CD4-positive, alpha-beta memory T cell (primary cell): ENCODE measurements at regions not wholly inside any gene's neighbourhood (a gene's known extent, or its start where the extent isn't known, plus 50 kb on each side); places are given as distances from the start of the nearest gene placed in this dataset.

Source experiments
- CTCF ChIA-PET: fragments of 350-600 bp; sonication (Branson Sonifier 250); formaldehyde crosslinking; loops from one replicate; lab custom pipeline; 2021; ENCODE audit warnings: inconsistent platforms; ENCODE audit not compliant: partially characterized antibody; lab: Charles Lee
- POLR2A ChIA-PET: fragments of 350-600 bp; sonication (Branson Sonifier 250); formaldehyde crosslinking; loops from one replicate; lab custom pipeline; 2021; ENCODE audit not compliant: partially characterized antibody; lab: Charles Lee
- DNase-seq, 5 donors: peaks; one replicate each; pipeline versions ENCODE4 v3.0.0 to v3.0.0-alpha.2; 2020 to 2022; ENCODE audit warnings: mixed read lengths in 1 of 5
- H3K27ac ChIP-seq: one replicate; pipeline ENCODE4 v1.7.0; 2013; ENCODE audit warnings: low read depth, low read length
- H3K27me3 ChIP-seq: 2 replicates; pipeline ENCODE4 v1.7.0; 2013; ENCODE audit warnings: mild to moderate bottlenecking, low read length, moderate library complexity; ENCODE audit not compliant: insufficient read depth
- H3K36me3 ChIP-seq: 2 replicates; pipeline ENCODE4 v1.7.0; 2013; ENCODE audit warnings: mild to moderate bottlenecking, low read length, moderate library complexity; ENCODE audit not compliant: insufficient read depth
- H3K4me1 ChIP-seq: 2 replicates; pipeline ENCODE4 v1.7.0; 2013; ENCODE audit warnings: mild to moderate bottlenecking, low read length, moderate library complexity; ENCODE audit not compliant: insufficient read depth
- H3K4me3 ChIP-seq, 2 donors: one replicate each; pipeline ENCODE4 v1.7.0; 2013; ENCODE audit warnings: low read length in 2 of 2, mild to moderate bottlenecking in 1 of 2
- H3K9me3 ChIP-seq, 2 donors: one replicate each; pipeline ENCODE4 v1.7.0; 2013; ENCODE audit warnings: low read length in 2 of 2, control low read depth in 1 of 2; ENCODE audit not compliant: control insufficient read depth in 1 of 2
- H3K27ac Mint-ChIP-seq, 7 donors: one replicate each; pipeline ENCODE4 v1.8.0; 2020 to 2021; ENCODE audit warnings: mixed read lengths in 7 of 7, mild to moderate bottlenecking in 6 of 7, inconsistent platforms in 3 of 7, moderate library complexity in 3 of 7
- H3K27me3 Mint-ChIP-seq, 2 donors: one replicate each; pipeline ENCODE4 v1.8.0; 2020 to 2021; ENCODE audit warnings: mixed read lengths in 2 of 2
- H3K36me3 Mint-ChIP-seq, 2 donors: one replicate each; pipeline ENCODE4 v1.8.0; 2020 to 2021; ENCODE audit warnings: mixed read lengths in 2 of 2, inconsistent platforms in 1 of 2, mild to moderate bottlenecking in 1 of 2
- H3K4me1 Mint-ChIP-seq, 4 donors: one replicate each; pipeline ENCODE4 v1.8.0; 2020 to 2021; ENCODE audit warnings: mixed read lengths in 4 of 4, mild to moderate bottlenecking in 1 of 4
- H3K4me3 Mint-ChIP-seq, 8 donors: one replicate each; pipeline ENCODE4 v1.8.0; 2020 to 2021; ENCODE audit warnings: mixed read lengths in 8 of 8, mild to moderate bottlenecking in 7 of 8, moderate library complexity in 6 of 8, inconsistent platforms in 3 of 8
- H3K9me3 Mint-ChIP-seq, 8 donors: one replicate each; pipeline ENCODE4 v1.8.0; 2020 to 2021; ENCODE audit warnings: mixed read lengths in 8 of 8, mild to moderate bottlenecking in 5 of 8, inconsistent platforms in 3 of 8, moderate library complexity in 1 of 8
- intact Hi-C: fragments of 100-400 bp; cut with micrococcal nuclease; formaldehyde crosslinking; loops from one replicate; pipeline ENCODE4 v1.15.1; 2023

GRCh38 chr22:48856308-48856615, 971.4 kb downstream of the BRD1 start:
- H3K36me3 ChIP-seq, result no peaks in the 10 kb centered on the region
- H3K36me3 Mint-ChIP-seq, result no peaks in the 10 kb centered on the region
- no peaks in the 10 kb centered on the region for H3K27me3 ChIP-seq
- H3K9me3 Mint-ChIP-seq, result peaks cover 0 to 4% (median 0%) of the 10 kb centered on the region in 8 donors
- DNase-seq, result no peak
- H3K27ac ChIP-seq, result no peak overlapping the region
- no peaks in the 10 kb centered on the region for H3K9me3 ChIP-seq
- no peaks in the 10 kb centered on the region for H3K4me1 Mint-ChIP-seq
- no peak overlapping the region for H3K4me3 ChIP-seq
- H3K27ac Mint-ChIP-seq, result no peak overlapping the region
- intact Hi-C loops, result no loop called here
- H3K4me3 Mint-ChIP-seq, result no peak overlapping the region
- no peaks in the 10 kb centered on the region for H3K4me1 ChIP-seq
- POLR2A ChIA-PET, result no interaction called here
- H3K27me3 Mint-ChIP-seq, result peaks cover 0 to 2% of the 10 kb centered on the region in 2 donors
- CTCF ChIA-PET, result no interaction called here

GRCh38 chr22:48855593-48856307, 971.9 kb downstream of the BRD1 start:
- ChIA-PET POLR2A (no interaction called here), CTCF (no interaction called here)
- Mint-ChIP-seq H3K27me3 (peaks cover 0 to 2% of the 10 kb centered on the region in 2 donors), H3K27ac (no peak overlapping the region), H3K4me3 (no peak overlapping the region), H3K4me1 (no peaks in the 10 kb centered on the region), H3K9me3 (peaks cover 0 to 4% (median 0%) of the 10 kb centered on the region in 8 donors), H3K36me3 (no peaks in the 10 kb centered on the region)
- Histone ChIP-seq H3K9me3 (no peaks in the 10 kb centered on the region), H3K4me1 (no peaks in the 10 kb centered on the region), H3K27ac (no peak overlapping the region), H3K36me3 (no peaks in the 10 kb centered on the region), H3K27me3 (no peaks in the 10 kb centered on the region), H3K4me3 (no peak overlapping the region)
- intact Hi-C loops, result no loop called here
- DNase-seq, result no peak

GRCh38 chr22:48855013-48855412, 972.7 kb downstream of the BRD1 start:
- no peaks in the 10 kb centered on the region for H3K36me3 ChIP-seq
- no peaks in the 10 kb centered on the region for H3K27me3 ChIP-seq
- H3K27me3 Mint-ChIP-seq, result peaks cover 0 to 2% of the 10 kb centered on the region in 2 donors
- ChIA-PET CTCF (no interaction called here), POLR2A (no interaction called here)
- H3K4me3 Mint-ChIP-seq, result no peak overlapping the region
- no peaks in the 10 kb centered on the region for H3K9me3 ChIP-seq
- H3K4me1 Mint-ChIP-seq, result no peaks in the 10 kb centered on the region
- no peak overlapping the region for H3K27ac Mint-ChIP-seq
- no peaks in the 10 kb centered on the region for H3K36me3 Mint-ChIP-seq
- H3K4me3 ChIP-seq, result no peak overlapping the region
- peaks cover 0 to 4% (median 0%) of the 10 kb centered on the region in 8 donors for H3K9me3 Mint-ChIP-seq
- no peaks in the 10 kb centered on the region for H3K4me1 ChIP-seq
- no peak for DNase-seq
- intact Hi-C loops, result no loop called here
- no peak overlapping the region for H3K27ac ChIP-seq

GRCh38 chr22:48853627-48854240, 973.9 kb downstream of the BRD1 start:
- CTCF ChIA-PET, result no interaction called here
- DNase-seq, result no peak
- no peak overlapping the region for H3K4me3 ChIP-seq
- POLR2A ChIA-PET, result no interaction called here
- no peaks in the 10 kb centered on the region for H3K36me3 ChIP-seq
- no peaks in the 10 kb centered on the region for H3K4me1 ChIP-seq
- no peaks in the 10 kb centered on the region for H3K27me3 ChIP-seq
- Mint-ChIP-seq H3K36me3 (no peaks in the 10 kb centered on the region), H3K27me3 (peaks cover 2% of the 10 kb centered on the region in 2 donors), H3K9me3 (peaks cover 0 to 5% (median 0%) of the 10 kb centered on the region in 8 donors), H3K4me1 (peaks cover 0 to 1% (median 0%) of the 10 kb centered on the region in 4 donors), H3K27ac (no peak overlapping the region), H3K4me3 (no peak overlapping the region)
- no peaks in the 10 kb centered on the region for H3K9me3 ChIP-seq
- intact Hi-C loops, result no loop called here
- no peak overlapping the region for H3K27ac ChIP-seq

- H3K27ac ChIP-seq, result no peak overlapping the region
- ChIA-PET POLR2A (no interaction called here), CTCF (no interaction called here)
- no peak for DNase-seq
- no peak overlapping the region for H3K27ac Mint-ChIP-seq
- intact Hi-C loops, result no loop called here
- no peaks in the 10 kb centered on the region for H3K4me1 ChIP-seq
- peaks cover 0 to 1% (median 0%) of the 10 kb centered on the region in 4 donors for H3K4me1 Mint-ChIP-seq
- H3K36me3 Mint-ChIP-seq, result no peaks in the 10 kb centered on the region
- no peaks in the 10 kb centered on the region for H3K36me3 ChIP-seq
- no peak overlapping the region for H3K4me3 ChIP-seq
- peaks cover 0 to 4% (median 0%) of the 10 kb centered on the region in 8 donors for H3K9me3 Mint-ChIP-seq
- no peak overlapping the region for H3K4me3 Mint-ChIP-seq
- H3K27me3 ChIP-seq, result no peaks in the 10 kb centered on the region
- H3K27me3 Mint-ChIP-seq, result peaks cover 2 to 5% of the 10 kb centered on the region in 2 donors
- no peaks in the 10 kb centered on the region for H3K9me3 ChIP-seq
Observed at GRCh38 chr22:48851933-48852549, 975.6 kb downstream of the BRD1 start.

GRCh38 chr22:48850658-48851287, 976.9 kb downstream of the BRD1 start:
- H3K9me3 Mint-ChIP-seq, result peaks cover 0 to 4% (median 0%) of the 10 kb centered on the region in 8 donors
- no peaks in the 10 kb centered on the region for H3K36me3 Mint-ChIP-seq
- no peaks in the 10 kb centered on the region for H3K9me3 ChIP-seq
- H3K27ac ChIP-seq, result no peak overlapping the region
- H3K27me3 ChIP-seq, result no peaks in the 10 kb centered on the region
- H3K4me1 ChIP-seq, result no peaks in the 10 kb centered on the region
- no peak overlapping the region for H3K27ac Mint-ChIP-seq
- CTCF ChIA-PET, result no interaction called here
- no peaks in the 10 kb centered on the region for H3K36me3 ChIP-seq
- H3K4me1 Mint-ChIP-seq, result peaks cover 0 to 1% (median 0%) of the 10 kb centered on the region in 4 donors
- DNase-seq, result no peak
- H3K4me3 ChIP-seq, result no peak overlapping the region
- intact Hi-C loops, result no loop called here
- peaks cover 2 to 7% of the 10 kb centered on the region in 2 donors for H3K27me3 Mint-ChIP-seq
- no peak overlapping the region for H3K4me3 Mint-ChIP-seq
- POLR2A ChIA-PET, result no interaction called here

GRCh38 chr22:48849963-48850657, 977.6 kb downstream of the BRD1 start:
- no peak overlapping the region for H3K4me3 Mint-ChIP-seq
- Histone ChIP-seq H3K27me3 (no peaks in the 10 kb centered on the region), H3K4me3 (no peak overlapping the region), H3K27ac (no peak overlapping the region), H3K9me3 (no peaks in the 10 kb centered on the region), H3K4me1 (no peaks in the 10 kb centered on the region), H3K36me3 (no peaks in the 10 kb centered on the region)
- no peak overlapping the region for H3K27ac Mint-ChIP-seq
- peaks cover 0 to 2% (median 0%) of the 10 kb centered on the region in 8 donors for H3K9me3 Mint-ChIP-seq
- H3K27me3 Mint-ChIP-seq, result peaks cover 0 to 7% of the 10 kb centered on the region in 2 donors
- ChIA-PET CTCF (no interaction called here), POLR2A (no interaction called here)
- H3K36me3 Mint-ChIP-seq, result no peaks in the 10 kb centered on the region
- intact Hi-C loops, result no loop called here
- DNase-seq, result no peak
- peaks cover 0 to 1% (median 0%) of the 10 kb centered on the region in 4 donors for H3K4me1 Mint-ChIP-seq
